G401 (cell line): ENCODE measurements at regions not wholly inside any gene's neighbourhood (a gene's known extent, or its start where the extent isn't known, plus 50 kb on each side); places are given as distances from the start of the nearest gene placed in this dataset.

ENCODE experiments used
- DNase-seq: peaks from one replicate; pipeline ENCODE4 v3.0.0-alpha.2; 2015; ENCODE audit warnings: low spot score
- in situ Hi-C: cut with HindIII; loops from 2 replicates; pipeline ENCODE4 v1.10.0; 2016; ENCODE audit warnings: low sequenced_read_pairs, mixed read lengths

GRCh38 chr4:28690890-28691289 lies 1830.2 kb downstream of the STIM2 start:
- in situ Hi-C loops: no loop called here
- no peak for DNase-seq

GRCh38 chr4:28702571-28702970 lies 1841.9 kb downstream of the STIM2 start:
- no peak for DNase-seq
- in situ Hi-C loops: no loop called here

- in situ Hi-C loops: no loop called here
These were observed 1849.2 kb downstream of the STIM2 start for GRCh38 chr4:28709891-28710290.

GRCh38 chr4:28723371-28723770 lies 1862.7 kb downstream of the STIM2 start:
- in situ Hi-C loops: no loop called here
- no peak for DNase-seq

More at GRCh38 chr4:28709891-28710290, 1849.2 kb downstream of the STIM2 start:
- no peak for DNase-seq

- DNase-seq: no peak
- in situ Hi-C loops: no loop called here
These were observed 1863.6 kb downstream of the STIM2 start for GRCh38 chr4:28724239-28724638.

GRCh38 chr4:28730304-28730703 lies 1869.7 kb downstream of the STIM2 start:
- in situ Hi-C loops: no loop called here
- DNase-seq: no peak

GRCh38 chr4:28744066-28744465 lies 1883.4 kb downstream of the STIM2 start:
- in situ Hi-C loops: no loop called here
- DNase-seq: no peak

GRCh38 chr4:28754376-28754775 lies 1893.7 kb downstream of the STIM2 start:
- in situ Hi-C loops: no loop called here
- no peak for DNase-seq

GRCh38 chr4:28755081-28755480 lies 1894.4 kb downstream of the STIM2 start:
- in situ Hi-C loops: no loop called here
- DNase-seq: no peak

- no peak for DNase-seq
These were observed 1898.4 kb downstream of the STIM2 start for GRCh38 chr4:28759064-28759463.

GRCh38 chr4:28760003-28760402 lies 1899.4 kb downstream of the STIM2 start:
- in situ Hi-C loops: no loop called here
- no peak for DNase-seq

More at GRCh38 chr4:28759064-28759463, 1898.4 kb downstream of the STIM2 start:
- in situ Hi-C loops: no loop called here

- in situ Hi-C loops: no loop called here
- DNase-seq: no peak
These were observed 1911.4 kb downstream of the STIM2 start for GRCh38 chr4:28772066-28772465.

- in situ Hi-C loops: no loop called here
- no peak for DNase-seq
These were observed 1912.1 kb downstream of the STIM2 start for GRCh38 chr4:28772788-28773187.

- in situ Hi-C loops: no loop called here
- no peak for DNase-seq
These were observed 1913.7 kb downstream of the STIM2 start for GRCh38 chr4:28774344-28774743.

GRCh38 chr4:28776004-28776403 lies 1915.4 kb downstream of the STIM2 start:
- in situ Hi-C loops: no loop called here
- no peak for DNase-seq

- in situ Hi-C loops: no loop called here
- no peak for DNase-seq
These were observed 1923.5 kb downstream of the STIM2 start for GRCh38 chr4:28784188-28784587.

GRCh38 chr4:28787947-28788346 lies 1927.3 kb downstream of the STIM2 start:
- DNase-seq: no peak
- in situ Hi-C loops: no loop called here

- no peak for DNase-seq
- in situ Hi-C loops: no loop called here
These were observed 1928.4 kb downstream of the STIM2 start for GRCh38 chr4:28788929-28789490.

- in situ Hi-C loops: no loop called here
- no peak for DNase-seq
These were observed 1927.1 kb upstream of the PCDH7 start for GRCh38 chr4:28792917-28793597.

GRCh38 chr4:28799696-28800095 lies 1920.5 kb upstream of the PCDH7 start:
- no peak for DNase-seq
- in situ Hi-C loops: no loop called here

GRCh38 chr4:28811025-28811424 lies 1909.1 kb upstream of the PCDH7 start:
- no peak for DNase-seq
- in situ Hi-C loops: no loop called here
